ENCODE measurements at regions not wholly inside any gene's neighbourhood (a gene's known extent, or its start where the extent isn't known, plus 50 kb on each side); places are given as distances from the start of the nearest gene placed in this dataset.
"Not testable (repeated sequence)": the region's sequence is repeated elsewhere in the genome, so short reads cannot be mapped to it uniquely, and the experiment has no call there.

DNA sequence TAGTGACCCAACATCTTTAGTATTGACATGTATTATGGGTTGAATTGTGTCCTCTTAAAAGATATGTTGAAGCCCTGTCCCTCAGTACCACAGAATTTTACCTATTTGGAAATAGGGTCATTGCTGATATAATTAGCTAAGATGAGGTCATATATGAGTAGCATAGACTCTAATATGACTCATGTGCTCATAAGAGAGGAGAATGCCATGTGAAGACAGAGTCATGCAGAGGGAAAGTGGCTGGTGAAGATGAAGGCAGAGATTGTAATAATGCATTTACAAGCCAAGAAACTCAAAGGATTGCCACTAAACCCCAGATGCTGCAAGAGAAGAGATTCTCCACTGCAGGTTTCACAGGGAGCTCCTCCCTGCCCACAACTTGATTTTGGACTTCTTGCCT is 496.4 kb downstream of the KIF20B start:
- DNase-seq: no peak

- no peak for DNase-seq
These were observed 497.7 kb downstream of the KIF20B start for GRCh38 chr10:90199093-90199492.

DNA sequence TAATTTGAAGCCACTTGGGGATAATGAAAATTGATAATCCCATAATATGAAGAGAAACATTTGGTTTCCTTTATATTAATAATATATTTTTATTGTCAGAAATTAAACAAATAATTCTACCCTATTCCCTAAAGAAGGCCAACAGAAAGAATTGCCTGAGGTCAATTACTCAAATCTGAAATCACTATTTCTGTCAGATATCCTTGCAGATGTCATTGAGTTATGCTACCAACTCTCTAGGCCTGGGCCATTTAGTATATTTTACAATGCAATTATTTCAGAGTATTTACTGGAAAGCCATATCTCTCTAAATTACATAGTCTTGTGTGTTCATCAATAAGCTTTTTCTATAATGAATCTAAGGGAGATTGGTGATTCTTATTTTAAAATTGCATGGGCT is 498.1 kb downstream of the KIF20B start:
- DNase-seq: no peak

DNA sequence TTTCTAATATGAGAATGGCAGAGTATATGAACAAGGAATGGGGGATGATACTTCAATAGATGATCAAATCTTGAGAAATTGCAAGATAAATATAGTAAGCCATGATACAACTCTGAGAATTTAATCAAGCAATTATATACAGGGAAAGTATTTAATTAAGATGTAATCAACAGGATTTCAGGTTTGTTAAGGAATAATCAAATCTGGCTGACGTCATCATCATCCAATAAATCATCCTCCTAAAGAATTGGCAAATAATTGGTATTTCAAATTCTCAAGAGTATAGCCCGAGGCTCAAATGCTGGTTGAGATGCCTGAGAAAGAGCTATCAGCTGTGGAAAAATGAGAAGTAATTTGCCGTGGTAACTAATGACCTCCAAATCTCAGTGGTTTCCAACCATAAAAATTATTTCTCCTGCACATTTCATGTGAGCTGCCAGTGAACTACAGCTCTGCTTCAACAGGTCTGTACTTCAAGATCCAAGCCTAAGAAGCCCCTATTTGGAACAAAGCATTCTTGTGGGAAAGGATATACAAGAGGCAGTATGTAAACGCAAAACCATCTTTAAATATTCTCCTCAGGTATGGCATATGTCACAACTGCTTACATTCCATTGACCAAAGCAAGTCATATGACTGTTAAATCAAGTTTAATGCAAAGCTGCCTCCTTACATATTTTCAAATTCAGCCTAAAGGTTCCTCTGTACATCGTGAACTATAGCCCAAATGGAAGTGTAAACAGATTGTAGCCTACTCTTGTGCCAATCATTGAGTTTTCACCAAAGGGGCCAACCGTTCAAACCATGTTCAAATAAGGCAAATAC is 503.0 kb downstream of the KIF20B start:
- no peak for DNase-seq

GRCh38 chr10:90204956-90205314 is 503.5 kb downstream of the KIF20B start:
- no peak for DNase-seq

- no peak for DNase-seq
These were observed 503.9 kb downstream of the KIF20B start for GRCh38 chr10:90205340-90205739.

DNA sequence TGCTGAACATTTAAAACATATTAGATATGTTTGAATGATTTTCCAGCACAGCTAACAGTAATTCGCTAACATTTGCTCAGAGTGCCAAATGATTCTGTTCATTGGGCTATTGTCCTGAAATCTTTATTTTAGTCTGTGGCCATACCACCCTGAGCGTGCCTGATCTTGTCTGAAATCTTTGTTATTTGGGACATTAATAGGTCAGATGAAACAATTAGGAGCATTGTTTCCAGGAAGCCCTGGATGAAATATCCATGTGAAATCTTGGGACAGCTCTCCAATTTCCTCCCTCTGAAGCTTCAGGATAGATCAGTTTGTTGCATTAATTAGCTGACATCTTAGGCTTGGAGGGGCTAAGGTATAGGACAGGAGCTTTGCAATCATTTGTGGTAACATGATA is 512.0 kb downstream of the KIF20B start:
- DNase-seq: no peak

DNA sequence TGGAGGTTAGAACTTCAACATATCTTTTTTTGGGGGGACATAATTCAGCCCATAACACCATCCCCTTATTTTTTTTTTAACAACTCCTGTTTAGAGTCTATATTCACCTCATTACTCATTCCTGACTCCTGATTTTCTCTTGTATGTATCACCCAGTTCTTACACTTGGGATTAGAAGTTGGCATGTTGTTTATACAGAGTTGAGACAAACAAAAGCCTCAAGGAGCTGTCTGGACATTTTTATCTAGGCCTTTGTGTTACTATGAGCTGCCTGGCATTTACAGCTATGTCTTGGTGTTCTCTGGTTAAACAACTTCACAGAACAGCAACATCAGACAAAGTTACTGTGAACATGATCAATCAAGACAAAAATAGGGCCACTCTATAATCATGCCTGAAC is 517.5 kb downstream of the KIF20B start:
- no peak for DNase-seq

DNA sequence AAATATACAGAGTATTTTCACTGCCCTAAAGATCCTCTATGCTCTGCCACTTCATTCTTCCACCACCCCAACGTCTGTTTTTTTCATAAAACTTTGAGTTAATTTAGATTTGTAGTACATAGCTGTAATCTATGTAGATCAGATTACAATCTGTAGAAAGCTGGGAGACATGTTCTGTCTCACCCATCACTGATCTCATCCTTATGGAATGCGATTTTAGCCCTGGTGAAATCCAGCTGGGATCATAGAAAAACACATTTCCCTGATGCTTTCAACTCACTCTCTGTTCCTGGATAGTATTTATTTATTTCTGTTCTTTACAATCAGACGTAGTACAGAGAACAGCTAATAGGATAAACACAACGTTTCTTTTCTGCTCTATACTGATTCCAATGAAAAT is 521.0 kb downstream of the KIF20B start:
- no peak for DNase-seq

GRCh38 chr10:90222939-90223338 is 521.5 kb downstream of the KIF20B start:
- DNase-seq: no peak

GRCh38 chr10:90224791-90225566 is 523.6 kb downstream of the KIF20B start:
- DNase-seq: no peak

DNA sequence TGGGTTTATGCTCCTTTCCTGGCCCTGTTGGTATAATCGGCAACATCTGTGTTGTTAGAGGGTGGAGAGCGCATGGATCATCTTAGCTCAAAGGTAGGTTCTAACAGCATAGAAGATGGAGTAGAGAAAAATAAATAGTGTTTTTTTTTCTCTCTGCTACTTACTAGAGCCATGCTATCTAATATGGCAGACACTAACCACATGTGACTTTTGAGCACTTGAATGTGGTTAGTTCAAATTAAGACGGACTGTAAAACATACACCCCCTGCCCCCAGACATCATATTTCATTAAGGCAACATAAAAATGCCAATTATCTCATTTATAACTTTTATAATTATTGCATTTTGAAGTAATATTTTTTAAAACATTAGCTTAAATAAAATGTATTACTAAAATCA is 525.1 kb downstream of the KIF20B start:
- DNase-seq: no peak

DNA sequence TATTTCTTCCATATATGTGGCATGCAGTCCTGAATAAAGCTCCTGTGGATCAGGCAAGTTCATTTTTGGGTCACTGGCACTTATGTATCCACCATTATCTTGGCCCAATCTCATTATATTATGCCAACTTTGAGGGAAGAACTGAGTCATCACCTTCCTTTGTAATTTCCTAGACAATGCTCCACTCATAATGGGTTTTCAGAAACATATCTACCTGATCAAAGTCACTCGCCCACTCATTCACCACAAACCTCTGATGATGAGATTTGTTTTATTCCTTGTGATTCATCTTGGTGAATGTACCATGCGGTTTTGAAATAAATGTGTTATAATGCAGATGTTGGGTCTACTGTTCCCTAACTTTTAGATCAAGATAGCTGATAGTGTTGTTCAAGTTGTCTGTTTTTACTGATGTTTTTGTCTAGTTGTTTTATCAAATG is 525.8 kb downstream of the KIF20B start:
- no peak for DNase-seq

DNA sequence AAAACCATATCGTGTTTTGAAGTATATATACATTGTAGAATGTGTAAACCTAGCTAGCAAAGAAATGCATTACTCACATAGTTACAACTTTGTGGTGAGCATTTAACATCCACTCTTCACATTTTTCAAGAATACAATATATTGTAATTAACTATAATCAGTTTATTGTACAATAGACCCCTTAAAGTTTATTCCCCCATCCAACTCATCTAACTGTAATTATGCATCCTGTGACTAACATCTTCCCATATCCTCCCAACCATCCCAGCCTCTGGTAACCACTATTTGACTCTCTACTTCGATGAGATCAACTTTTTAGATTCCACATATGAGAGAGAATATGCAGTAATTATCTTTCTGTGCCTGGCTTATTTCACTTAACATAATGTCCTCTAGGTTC is 526.4 kb downstream of the KIF20B start:
- no peak for DNase-seq

DNA sequence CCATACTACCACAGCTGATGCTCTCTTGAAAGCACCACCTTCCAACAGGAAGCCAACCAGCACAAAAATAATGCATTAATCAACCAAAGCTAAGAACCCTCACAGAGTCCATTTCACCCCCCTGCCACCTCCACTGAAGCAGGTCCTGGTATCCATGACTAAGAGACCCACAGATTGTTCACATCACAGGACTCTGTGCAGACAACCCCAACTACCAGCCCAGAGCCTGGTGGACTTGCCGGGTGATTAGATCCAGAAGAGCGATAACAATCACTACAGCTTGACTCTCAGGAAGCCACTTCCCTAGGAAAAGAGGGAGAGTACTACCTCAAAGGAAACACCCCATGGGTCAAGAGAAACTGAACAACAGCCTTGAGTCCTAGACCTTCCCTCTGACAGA is 528.1 kb downstream of the KIF20B start:
- DNase-seq: no peak

- DNase-seq: not testable (repeated sequence)
These were observed 532.4 kb downstream of the KIF20B start for GRCh38 chr10:90233805-90234204.

GRCh38 chr10:90245623-90246022 is 544.2 kb downstream of the KIF20B start:
- DNase-seq: no peak

- DNase-seq: not testable (repeated sequence)
These were observed 549.4 kb downstream of the KIF20B start for GRCh38 chr10:90250784-90251183.

DNA sequence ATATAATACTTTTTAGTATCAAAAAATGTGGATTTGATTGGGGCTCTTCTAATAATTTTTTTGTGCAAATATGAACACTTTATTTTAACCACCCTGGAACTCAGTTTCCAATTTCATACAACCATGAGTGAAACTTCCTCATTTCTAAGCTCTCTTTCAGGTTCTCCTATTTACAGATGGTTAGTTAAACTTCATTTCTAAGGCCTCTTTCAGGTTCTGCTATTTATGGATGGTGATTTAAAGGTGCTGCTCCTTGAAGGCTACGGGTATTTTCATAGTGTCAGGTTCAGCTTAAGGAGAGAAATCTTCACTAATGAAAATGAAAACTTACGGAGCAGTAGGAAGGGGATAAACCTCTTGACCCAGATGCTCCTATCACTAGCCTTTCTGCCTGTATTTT is 568.3 kb downstream of the KIF20B start:
- DNase-seq: no peak

DNA sequence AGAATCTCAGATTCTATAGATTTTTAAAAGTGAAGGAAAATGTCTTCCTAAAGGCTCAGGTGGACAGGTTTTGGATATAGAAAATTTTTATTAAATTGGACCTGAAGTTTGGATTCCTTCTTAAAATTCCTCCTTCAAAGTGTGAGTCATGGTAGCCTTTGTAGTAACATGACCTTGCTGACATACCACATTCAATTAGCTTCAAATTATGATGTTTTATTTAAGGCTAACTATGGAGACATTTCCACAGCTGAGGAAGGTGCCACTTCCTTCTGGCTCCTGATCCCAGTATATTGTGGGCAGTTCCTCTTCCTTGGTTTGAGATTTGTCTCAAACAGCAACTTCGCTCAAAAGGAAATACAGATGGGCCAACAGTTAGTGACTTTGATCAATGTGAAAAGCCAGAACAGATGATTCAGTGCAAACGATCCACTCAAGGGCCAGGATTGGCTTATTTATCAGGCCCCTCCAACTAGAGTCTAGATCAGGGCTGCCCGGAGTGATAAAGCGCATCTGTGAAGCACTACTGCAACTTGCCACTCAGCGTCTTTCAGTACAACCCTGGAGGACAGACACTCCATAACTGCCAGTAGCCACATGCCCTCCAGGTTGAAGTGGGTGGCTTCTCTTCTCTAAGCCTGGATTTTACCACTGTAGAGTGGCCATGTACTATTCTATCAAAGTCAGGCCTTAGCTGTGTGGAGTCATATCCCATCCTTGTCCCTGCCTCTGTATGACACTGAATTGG is 573.5 kb downstream of the KIF20B start:
- no peak for DNase-seq

- no peak for DNase-seq
These were observed 575.6 kb downstream of the KIF20B start for GRCh38 chr10:90276894-90277475.

DNA sequence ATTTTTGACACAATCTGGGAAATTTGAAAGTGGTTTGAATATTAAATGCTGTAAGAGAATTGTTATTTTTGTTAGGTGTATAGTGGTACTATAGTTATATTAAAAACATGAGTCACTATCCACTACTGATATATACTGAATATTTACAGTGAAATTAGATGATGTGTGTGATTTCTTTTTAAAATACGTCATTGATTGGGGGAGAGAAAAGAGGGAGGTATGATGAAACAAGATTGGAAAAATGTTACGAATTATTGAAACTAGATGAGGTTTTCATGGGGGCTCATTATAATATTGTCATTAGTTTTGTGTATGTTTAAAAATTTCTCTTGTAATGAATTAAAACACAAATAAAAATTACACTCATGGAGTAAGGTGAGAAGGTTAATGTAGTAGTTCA is 571.4 kb downstream of the HTR7 start:
- DNase-seq: no peak

DNA sequence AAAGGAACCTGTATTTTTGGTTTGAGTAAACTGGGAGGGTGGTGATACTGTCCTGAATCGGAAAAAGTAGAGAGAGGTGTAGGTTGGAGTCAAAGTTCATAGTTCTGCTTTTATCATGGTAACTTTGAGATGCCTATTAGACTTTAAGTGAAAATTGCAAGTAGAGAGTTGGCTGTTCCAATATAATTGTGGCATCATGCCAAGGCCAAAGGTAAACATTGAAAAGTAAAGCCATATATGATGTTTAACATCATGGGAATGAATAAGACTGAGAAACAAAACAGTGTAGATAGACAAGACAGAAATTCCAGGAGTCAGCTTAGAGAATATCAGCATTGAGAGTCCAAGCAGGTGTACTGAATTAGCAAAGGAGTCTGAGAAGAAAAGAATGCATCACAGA is 570.9 kb downstream of the HTR7 start:
- DNase-seq: no peak

All from DMS153 (cell line).